GM19023 (cell line): ENCODE measurements at regions not wholly inside any gene's neighbourhood (a gene's known extent, or its start where the extent isn't known, plus 50 kb on each side); places are given as distances from the start of the nearest gene placed in this dataset.

Source experiments
- ATAC-seq: cut with Tn5 transposase; IDR thresholded peaks from one replicate; pipeline ENCODE4 v1.9.1; 2021; ENCODE audit warnings: mild to moderate bottlenecking, moderate library complexity; ENCODE audit not compliant: unreplicated experiment

DNA sequence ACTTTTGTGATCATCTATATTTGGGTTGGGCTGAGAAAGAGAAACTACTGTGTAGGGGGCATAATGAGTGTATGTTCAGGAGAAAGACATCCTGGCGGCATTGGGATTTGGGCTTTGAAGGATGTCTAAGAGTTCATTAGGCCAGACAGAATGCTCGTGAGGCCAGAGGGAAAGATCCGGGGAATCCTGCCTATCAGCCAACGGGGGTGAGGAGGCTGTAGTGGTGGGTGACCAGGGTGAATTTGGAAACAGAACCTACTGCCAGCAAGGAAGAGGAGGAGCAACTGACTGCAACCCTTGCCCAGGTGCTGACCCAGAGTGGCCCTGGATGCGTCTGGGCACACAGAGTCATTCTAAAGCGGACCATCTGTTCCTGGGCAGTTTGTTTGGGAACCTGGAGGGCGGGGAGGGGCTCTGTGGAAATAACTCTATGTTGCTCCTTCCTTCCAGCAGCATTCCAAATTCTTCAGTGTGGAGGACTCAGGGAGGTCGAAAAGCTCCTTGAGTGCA is 56.9 kb upstream of the ECE1 start:
- ATAC-seq = no peak

DNA sequence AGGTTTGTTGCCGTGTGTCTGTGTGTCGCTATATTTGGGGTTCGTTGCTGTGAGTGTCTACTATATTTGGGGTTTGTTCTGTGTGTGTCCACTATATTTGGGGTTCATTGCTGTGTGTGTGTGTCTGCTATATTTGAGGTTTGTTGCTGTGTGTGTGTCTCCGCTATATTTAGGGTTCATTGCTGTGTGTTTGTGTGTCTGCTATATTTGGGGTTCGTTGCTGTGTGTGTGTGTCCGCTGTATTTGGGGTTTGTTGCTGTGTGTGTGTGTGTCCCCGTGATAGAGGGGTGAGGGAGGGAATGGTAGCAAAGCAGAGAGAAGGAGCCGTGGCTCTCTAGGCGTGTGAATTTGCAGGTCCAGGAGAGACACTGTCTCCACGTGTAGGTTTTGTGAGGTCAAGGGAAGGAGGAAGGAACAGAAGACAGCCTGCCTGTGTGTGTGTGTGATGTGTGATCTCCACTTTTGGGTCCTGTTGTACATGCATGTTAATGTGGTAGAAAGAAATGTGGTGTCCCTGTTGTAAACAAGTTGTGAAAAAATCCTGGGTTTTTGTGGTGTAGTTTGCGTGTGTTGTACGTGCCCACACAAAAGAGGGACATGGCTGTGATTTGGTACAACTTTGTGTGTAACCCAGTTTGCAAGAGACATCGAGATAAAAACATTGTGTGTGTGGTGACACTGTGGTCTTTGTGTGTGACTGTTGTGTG is 56.3 kb upstream of the ECE1 start:
- ATAC-seq = no peak

DNA sequence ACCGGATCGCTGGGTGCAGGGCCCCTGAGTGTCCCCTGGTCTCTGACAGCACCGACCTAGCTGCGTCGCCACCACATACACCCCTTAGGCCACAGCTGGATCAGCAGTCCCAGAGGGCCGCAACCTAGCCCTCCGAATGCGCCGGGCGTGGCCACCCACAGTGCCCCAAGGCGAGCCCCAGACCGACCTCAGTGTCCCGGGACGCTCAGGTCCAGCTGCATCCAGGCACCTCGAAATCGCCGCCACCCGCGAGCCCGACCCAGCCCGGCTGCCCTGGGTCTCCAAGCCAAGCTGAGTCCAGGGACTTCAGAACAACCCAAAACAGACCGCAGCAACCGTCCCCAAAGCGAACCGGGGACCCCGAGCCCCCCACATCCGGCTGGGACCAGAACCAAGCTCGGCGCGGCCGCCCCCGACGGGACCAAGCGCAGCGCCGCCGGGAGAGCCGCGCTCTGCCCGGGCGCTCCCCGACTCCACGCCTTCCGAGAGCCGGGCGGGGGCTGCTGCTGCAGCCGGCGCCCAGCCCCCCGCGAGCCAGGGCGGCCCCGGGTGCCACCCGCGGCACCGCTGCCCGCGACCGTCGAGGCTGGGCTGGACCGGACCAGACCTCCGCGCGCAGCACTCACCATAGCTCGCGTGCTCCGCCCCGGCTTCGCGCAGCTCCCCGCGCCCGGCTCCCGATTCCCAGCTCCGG is 54.6 kb upstream of the ECE1 start:
- peak; percentile 33 for ATAC-seq

DNA sequence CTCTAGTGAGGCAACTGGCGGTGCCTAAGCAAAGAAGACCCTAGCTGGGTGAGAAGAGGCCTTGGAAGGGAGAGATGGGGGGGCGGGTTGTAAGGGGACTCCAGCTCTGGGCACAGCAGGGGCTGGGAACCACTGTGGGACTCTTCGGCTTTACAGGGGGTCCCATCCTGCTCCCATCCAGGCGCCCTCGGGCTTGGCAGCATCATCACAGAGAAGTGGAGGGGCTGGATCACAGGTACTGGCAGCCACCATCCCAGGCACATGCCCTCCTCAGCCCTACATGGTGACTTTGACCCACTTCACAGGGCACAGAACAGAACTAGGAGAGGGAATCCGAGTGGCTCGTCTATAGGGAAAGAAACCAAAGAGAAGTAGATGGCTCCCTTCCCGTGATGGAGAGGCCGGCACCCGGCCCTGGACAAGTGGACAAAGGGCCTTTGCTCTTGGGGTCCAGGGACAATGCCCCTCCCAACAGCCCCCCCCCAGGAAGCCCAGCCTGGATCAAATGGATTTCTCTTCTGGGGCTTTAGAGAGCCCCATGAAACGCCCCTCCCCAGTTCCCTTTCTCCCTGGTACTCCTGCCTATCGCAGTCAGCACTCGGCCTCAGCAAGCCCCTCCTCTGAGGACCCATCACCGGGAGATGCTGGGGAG is 54.0 kb upstream of the ECE1 start:
- no peak for ATAC-seq

DNA sequence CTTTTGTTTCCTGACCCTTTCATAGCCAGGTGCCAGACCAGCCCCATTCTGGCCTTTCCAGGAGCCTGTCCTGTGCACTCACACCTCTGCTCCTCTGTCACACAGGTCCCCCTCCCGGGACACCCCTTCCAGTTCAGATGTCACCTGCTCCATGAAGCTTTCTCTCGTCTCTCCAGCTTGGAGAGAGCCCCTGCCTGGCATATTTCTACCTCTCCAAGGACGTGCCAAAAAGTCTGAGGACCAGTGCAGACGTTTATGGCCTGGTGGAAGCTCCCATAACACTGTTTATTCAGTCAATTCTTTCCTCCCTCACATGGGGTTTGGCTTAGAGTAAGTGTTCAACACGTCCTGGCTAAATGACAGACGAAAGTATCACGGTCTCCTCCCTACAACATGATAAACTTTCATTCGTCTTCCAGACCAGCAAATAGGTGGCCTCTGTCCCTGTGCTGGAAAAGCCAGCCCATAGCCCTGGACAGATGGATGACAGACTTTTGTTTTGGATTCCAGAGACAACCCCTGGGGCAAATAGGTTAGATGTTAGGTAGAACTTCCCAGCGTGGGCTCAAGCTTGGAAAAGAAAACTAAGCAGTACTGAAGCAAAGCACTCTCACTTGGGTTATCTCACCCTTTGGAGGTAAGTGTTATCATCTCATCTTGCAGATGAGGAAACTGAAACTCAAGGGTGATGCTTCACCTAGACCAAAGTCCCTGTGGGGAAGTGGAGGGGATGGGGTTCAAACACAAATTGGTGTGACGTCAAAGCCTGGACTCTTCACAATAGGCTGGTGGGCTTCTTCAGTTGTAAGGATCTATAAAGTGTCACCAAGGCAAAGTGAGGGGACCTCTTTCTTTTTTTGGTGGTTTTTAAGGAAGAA is 52.9 kb upstream of the ECE1 start:
- no peak for ATAC-seq

DNA sequence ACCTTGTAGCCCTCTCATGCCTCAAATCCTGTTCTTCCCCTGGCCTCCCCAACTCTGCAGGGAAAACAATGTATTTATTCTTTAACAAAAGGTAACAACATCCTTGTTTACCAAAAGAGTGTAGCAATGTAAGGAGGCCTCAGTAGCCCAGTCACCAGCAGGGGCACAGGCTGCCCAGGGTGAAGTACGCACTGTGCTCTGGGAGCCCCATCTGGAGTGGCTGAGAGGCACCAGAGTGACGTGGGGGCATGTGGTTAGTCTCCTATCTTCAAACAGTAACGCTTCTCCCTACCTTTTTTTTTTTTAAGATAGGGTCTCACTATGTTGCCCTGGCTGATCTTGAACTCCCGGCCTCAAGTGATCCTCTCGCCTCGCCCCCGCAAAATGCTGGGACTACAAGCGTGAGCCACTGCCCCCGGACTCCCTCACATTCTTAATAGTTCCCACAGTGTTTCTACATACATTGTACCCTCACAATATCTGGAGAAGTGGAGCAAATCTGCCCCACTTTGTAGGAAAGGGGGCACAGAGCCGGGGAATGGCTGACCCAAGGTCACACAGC is 51.3 kb upstream of the ECE1 start:
- no peak for ATAC-seq

DNA sequence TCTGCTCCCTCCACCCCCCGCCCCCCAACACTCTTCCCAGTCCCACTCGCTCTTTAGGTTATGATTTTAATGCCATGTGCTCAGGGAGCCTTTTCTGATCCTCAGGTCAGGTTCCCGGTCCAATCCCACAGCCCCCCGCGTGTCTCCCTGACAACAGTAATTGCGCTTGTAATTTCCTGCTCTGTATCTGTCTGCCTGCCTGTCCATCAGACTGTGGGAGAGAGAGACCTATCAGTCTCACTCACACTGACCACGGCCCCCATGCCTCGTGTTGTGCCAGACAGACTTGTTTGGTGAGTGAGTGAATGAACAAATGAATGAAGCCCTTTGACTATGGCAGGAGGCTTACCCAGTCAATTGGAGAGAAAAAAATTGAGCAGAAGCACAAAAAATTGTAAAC is 50.8 kb upstream of the ECE1 start:
- no peak for ATAC-seq

DNA sequence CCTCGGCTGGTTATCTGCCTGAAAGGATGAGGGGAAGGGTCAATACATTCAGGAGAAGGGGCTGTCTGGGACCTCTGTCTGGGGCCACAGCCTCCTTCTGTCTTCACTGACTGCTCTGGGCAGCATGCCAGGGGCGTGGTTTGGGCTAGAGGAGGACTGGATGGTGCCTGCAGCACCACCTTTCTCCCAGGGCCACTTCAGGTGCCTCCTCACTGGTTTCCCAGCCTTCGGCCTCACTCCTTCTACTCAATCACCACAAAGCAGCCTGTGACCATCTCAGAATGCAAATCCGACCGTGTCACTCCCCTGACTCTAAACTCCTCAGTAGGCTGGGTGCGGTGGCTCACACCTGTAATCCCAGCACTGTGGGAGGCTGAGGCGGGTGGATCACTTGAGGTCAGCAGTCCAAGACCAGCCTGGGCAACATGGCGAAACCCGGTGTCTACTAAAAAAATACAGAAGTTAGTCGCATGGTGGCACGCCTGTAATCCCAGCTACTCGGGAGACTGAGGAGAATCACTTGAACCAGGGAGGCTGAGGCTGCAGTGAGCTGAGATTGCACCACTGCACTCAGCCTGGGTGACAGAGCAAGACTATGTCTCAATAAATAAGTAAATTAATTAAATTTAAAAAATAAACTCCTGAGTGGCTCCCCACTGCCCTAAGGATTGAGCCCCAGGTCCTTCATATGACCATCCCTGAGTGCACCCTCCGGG is 50.1 kb upstream of the ECE1 start:
- no peak for ATAC-seq
